ENCODE measurements at regions not wholly inside any gene's neighbourhood (a gene's known extent, or its start where the extent isn't known, plus 50 kb on each side); places are given as distances from the start of the nearest gene placed in this dataset.

DNA sequence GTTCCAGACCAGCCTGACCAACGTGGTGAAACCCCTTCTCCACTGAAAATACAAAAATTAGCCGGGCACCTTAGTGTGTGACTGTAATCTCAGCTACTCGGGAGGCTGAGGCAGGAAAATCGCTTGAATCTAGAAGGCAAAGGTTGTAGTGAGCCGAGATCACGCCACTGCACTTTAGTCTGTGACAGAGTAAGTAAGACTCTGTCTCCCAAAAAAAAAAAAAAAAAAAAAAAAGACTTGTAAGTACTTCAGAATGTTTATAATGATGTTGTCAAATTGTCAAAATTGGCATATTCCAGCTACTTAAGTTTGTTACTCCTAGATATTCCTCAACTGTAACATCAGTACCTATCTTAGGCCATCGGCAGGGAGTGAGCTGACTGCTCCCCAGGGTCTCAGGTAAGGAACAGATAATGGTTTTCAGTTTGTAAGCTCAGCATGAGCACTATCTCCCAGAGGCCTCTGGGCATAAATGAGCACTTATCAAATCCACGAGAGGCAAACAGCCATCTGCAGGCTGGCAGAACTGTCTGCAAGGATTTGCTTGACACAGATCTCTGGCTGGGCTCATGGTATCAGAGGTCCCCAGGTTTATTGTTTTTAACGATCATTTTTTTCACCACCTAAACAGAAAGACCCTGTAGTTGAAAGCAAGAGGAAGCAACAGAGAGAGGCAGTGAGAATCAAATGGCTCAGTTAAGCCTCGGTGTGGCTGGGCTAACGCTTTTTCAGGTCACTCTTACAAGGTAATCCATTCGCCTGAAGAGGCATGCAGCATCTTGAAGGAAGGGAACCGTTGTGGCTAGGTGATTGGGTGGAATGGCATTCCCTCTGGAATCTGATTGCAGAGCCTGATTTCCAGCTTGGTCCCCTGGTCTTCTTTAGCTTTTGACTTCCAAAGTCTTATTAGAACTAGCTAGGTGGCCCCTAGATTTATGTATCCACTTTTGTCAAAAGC, 115.9 kb downstream of the LY86 start:
- Mint-ChIP-seq H3K27me3 (ENCODE audit: low read depth) (peaks cover 35% of the 10 kb centered on the region), H3K36me3 (ENCODE audit: low read depth) (no peaks in the 10 kb centered on the region)
- DNase-seq (ENCODE audit: low spot score), result no peak

GRCh38 chr6:6705061-6705425, 116.5 kb downstream of the LY86 start:
- Mint-ChIP-seq H3K36me3 (ENCODE audit: low read depth) (no peaks in the 10 kb centered on the region), H3K27ac (no peak overlapping the region), H3K4me1 (ENCODE audit: low read depth) (peaks cover 4% of the 10 kb centered on the region), H3K4me3 (no peak overlapping the region), H3K27me3 (ENCODE audit: low read depth) (peaks cover 40% of the 10 kb centered on the region), H3K9me3 (no peaks in the 10 kb centered on the region)
- no peak for DNase-seq (ENCODE audit: low spot score)

More for the DNA sequence above, 115.9 kb downstream of the LY86 start:
- no peaks in the 10 kb centered on the region for H3K9me3 Mint-ChIP-seq
- H3K27ac Mint-ChIP-seq, result no peak overlapping the region
- H3K4me1 Mint-ChIP-seq (ENCODE audit: low read depth), result peaks cover 4% of the 10 kb centered on the region
- H3K4me3 Mint-ChIP-seq, result no peak overlapping the region

- H3K9me3 Mint-ChIP-seq, result no peaks in the 10 kb centered on the region
- no peak overlapping the region for H3K27ac Mint-ChIP-seq
- no peak for DNase-seq (ENCODE audit: low spot score)
- H3K4me3 Mint-ChIP-seq, result no peak overlapping the region
- no peaks in the 10 kb centered on the region for H3K36me3 Mint-ChIP-seq (ENCODE audit: low read depth)
- peaks cover 4% of the 10 kb centered on the region for H3K4me1 Mint-ChIP-seq (ENCODE audit: low read depth)
- H3K27me3 Mint-ChIP-seq (ENCODE audit: low read depth), result peaks cover 38% of the 10 kb centered on the region
These were observed 117.6 kb downstream of the LY86 start for GRCh38 chr6:6705915-6706675.

GRCh38 chr6:6707143-6707542, 118.6 kb downstream of the LY86 start:
- H3K4me3 Mint-ChIP-seq, result no peak overlapping the region
- peaks cover 8% of the 10 kb centered on the region for H3K4me1 Mint-ChIP-seq (ENCODE audit: low read depth)
- DNase-seq (ENCODE audit: low spot score), result no peak
- H3K9me3 Mint-ChIP-seq, result no peaks in the 10 kb centered on the region
- H3K36me3 Mint-ChIP-seq (ENCODE audit: low read depth), result no peaks in the 10 kb centered on the region
- H3K27ac Mint-ChIP-seq, result no peak overlapping the region
- peaks cover 37% of the 10 kb centered on the region for H3K27me3 Mint-ChIP-seq (ENCODE audit: low read depth)

GRCh38 chr6:6709106-6709505, 120.6 kb downstream of the LY86 start:
- H3K4me1 Mint-ChIP-seq (ENCODE audit: low read depth), result peaks cover 19% of the 10 kb centered on the region
- no peak overlapping the region for H3K4me3 Mint-ChIP-seq
- H3K27ac Mint-ChIP-seq, result no peak overlapping the region
- no peaks in the 10 kb centered on the region for H3K36me3 Mint-ChIP-seq (ENCODE audit: low read depth)
- no peaks in the 10 kb centered on the region for H3K9me3 Mint-ChIP-seq
- no peak for DNase-seq (ENCODE audit: low spot score)
- peaks cover 41% of the 10 kb centered on the region for H3K27me3 Mint-ChIP-seq (ENCODE audit: low read depth)

DNA sequence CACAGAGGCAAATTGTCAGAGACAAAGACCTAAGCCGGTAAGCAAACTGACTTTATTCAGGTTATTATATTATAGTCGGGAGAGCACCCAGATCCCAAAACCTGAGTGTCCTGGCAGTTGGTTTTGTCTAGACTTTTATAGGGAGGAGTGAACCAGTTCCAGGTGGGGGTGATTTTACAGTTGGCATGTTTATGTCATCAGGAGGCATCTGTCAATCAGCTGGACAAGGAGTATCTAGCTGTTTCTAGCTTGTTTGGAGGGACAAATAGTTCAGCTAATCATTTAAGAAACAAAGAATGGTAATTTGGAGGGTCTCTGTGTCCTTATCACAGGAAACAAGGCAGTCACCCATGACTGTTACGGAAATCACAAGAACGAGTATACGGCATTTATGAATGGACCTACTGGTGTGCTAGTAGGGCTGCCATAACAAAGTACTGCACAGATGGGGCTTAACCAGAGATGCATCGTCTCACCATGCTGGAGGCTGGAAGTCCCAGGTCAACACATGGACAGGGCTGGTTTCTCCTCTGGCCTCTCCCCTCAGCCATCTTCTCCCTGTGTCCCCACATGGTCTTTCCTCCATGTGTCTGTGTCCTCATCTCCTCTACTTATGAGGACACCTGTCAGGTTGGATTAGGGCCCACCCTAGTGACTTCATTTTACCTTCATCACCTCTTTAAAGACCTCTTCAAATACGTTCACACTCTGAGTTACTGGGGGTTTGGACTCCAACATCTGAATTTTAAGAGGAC, 122.7 kb downstream of the LY86 start:
- H3K27ac Mint-ChIP-seq, result no peak overlapping the region
- H3K4me3 Mint-ChIP-seq, result peak overlapping the region; percentile 64
- no peak for DNase-seq (ENCODE audit: low spot score)
- no peaks in the 10 kb centered on the region for H3K9me3 Mint-ChIP-seq
- peaks cover 37% of the 10 kb centered on the region for H3K27me3 Mint-ChIP-seq (ENCODE audit: low read depth)
- H3K36me3 Mint-ChIP-seq (ENCODE audit: low read depth), result no peaks in the 10 kb centered on the region
- peaks cover 19% of the 10 kb centered on the region for H3K4me1 Mint-ChIP-seq (ENCODE audit: low read depth)

DNA sequence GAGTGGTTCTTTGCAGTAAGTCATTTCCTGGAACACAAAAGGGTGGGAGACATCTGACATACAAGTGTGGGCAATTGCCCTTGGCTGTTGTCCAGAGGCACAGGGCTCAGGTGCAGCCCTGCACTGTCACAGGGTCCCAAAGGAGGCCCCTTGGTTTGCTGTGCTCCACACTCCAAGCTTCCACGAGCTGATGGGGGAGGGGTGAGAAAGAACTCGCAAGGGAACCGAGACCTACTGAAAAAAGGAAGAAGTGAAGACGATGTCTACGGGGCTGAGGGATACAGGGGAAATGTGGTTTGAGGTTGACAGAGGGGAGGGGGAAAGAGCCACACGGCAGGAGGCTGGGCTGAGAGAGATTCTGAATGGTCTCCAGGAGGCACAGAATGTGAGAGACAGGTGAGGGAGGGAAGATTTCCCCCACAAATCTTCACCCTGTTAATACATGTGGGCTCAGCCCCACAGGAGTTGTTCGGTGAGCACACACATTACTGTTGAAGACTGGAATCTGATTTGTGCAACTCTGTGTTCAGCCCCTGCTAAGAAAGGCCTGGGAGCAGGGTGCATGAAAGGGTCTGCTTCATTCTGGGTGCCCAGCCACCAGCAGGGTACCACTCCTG, 123.4 kb downstream of the LY86 start:
- Mint-ChIP-seq H3K27me3 (ENCODE audit: low read depth) (peaks cover 35% of the 10 kb centered on the region), H3K9me3 (no peaks in the 10 kb centered on the region), H3K27ac (peak overlapping the region; percentile 4), H3K4me1 (ENCODE audit: low read depth) (peaks cover 21% of the 10 kb centered on the region), H3K4me3 (peak overlapping the region; percentile 64), H3K36me3 (ENCODE audit: low read depth) (no peaks in the 10 kb centered on the region)
- DNase-seq (ENCODE audit: low spot score), result no peak

- H3K27ac Mint-ChIP-seq, result no peak overlapping the region
These were observed 124.2 kb downstream of the LY86 start for GRCh38 chr6:6712449-6713403.

DNA sequence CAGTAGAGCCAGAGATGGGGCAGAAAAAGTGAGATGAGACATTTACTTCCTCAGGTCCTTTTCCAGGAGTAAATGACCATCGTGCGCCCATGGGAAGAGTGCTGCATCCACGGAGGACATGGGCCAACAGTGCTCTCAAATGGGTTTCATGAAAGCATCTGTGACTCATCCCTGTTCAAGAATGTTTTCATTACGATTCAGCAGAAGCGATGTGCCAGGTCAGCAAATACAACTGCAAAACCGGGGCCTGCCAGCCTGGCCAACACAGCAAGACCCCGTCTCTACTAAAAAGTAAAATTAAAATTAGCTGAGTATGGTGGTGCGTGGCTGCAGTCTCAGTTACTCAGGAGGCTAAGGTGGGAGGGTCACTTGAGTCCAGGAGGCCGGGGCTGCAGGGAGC, 125.1 kb downstream of the LY86 start:
- DNase-seq (ENCODE audit: low spot score), result no peak
- H3K27ac Mint-ChIP-seq, result no peak overlapping the region
- peaks cover 29% of the 10 kb centered on the region for H3K27me3 Mint-ChIP-seq (ENCODE audit: low read depth)
- peaks cover 28% of the 10 kb centered on the region for H3K4me1 Mint-ChIP-seq (ENCODE audit: low read depth)
- no peaks in the 10 kb centered on the region for H3K36me3 Mint-ChIP-seq (ENCODE audit: low read depth)
- no peak overlapping the region for H3K4me3 Mint-ChIP-seq
- H3K9me3 Mint-ChIP-seq, result no peaks in the 10 kb centered on the region

More at GRCh38 chr6:6712449-6713403, 124.2 kb downstream of the LY86 start:
- H3K27me3 Mint-ChIP-seq (ENCODE audit: low read depth), result peaks cover 29% of the 10 kb centered on the region
- DNase-seq (ENCODE audit: low spot score), result no peak
- peak overlapping the region; percentile 5 for H3K4me3 Mint-ChIP-seq
- no peaks in the 10 kb centered on the region for H3K9me3 Mint-ChIP-seq
- no peaks in the 10 kb centered on the region for H3K36me3 Mint-ChIP-seq (ENCODE audit: low read depth)
- peaks cover 23% of the 10 kb centered on the region for H3K4me1 Mint-ChIP-seq (ENCODE audit: low read depth)

DNA sequence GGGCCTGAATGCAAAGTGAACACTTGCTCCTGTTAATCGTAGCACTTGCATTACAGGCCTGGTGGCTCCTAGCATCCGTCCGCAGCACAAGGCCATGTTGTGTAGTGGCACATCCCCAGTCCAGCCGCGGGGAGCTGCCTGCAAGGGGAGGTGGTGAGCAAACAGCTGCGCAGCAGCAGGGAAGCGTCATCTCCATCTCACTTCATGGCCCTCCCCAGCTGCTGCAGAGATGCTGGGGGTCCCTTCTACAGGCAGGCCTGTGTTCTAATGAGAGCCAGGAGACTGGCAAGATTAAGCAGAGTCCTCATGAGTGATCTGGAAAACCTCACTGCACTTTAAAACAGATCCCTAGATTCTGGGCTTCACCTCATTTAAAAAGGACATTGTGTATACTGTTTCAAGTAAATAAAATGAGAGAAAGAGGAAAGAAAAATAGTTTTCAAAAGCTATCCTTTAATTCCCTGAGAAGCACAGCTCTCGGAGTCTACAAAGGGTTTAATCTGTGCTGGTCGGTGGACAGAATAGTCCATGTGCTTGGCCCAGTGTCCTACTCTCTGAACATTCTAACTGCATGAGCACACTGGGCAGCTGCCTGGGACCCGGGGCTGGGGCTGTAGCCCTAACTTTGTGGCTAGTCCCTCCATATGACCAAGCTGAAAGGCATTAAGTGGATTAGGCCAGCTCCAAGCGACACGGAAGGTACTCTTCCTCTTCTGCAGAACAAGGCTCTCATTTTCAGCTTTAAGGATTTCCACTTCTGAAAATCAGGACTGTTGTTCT, 125.8 kb downstream of the LY86 start:
- H3K4me1 Mint-ChIP-seq (ENCODE audit: low read depth), result peaks cover 28% of the 10 kb centered on the region
- no peak for DNase-seq (ENCODE audit: low spot score)
- no peak overlapping the region for H3K4me3 Mint-ChIP-seq
- no peaks in the 10 kb centered on the region for H3K9me3 Mint-ChIP-seq
- H3K27ac Mint-ChIP-seq, result no peak overlapping the region
- H3K27me3 Mint-ChIP-seq (ENCODE audit: low read depth), result peaks cover 29% of the 10 kb centered on the region
- no peaks in the 10 kb centered on the region for H3K36me3 Mint-ChIP-seq (ENCODE audit: low read depth)

- no peak for DNase-seq (ENCODE audit: low spot score)
- Mint-ChIP-seq H3K4me3 (no peak overlapping the region), H3K9me3 (no peaks in the 10 kb centered on the region), H3K27me3 (ENCODE audit: low read depth) (peaks cover 22% of the 10 kb centered on the region), H3K4me1 (ENCODE audit: low read depth) (peaks cover 28% of the 10 kb centered on the region), H3K36me3 (ENCODE audit: low read depth) (no peaks in the 10 kb centered on the region), H3K27ac (no peak overlapping the region)
These were observed 126.4 kb downstream of the LY86 start for GRCh38 chr6:6714953-6715352.

DNA sequence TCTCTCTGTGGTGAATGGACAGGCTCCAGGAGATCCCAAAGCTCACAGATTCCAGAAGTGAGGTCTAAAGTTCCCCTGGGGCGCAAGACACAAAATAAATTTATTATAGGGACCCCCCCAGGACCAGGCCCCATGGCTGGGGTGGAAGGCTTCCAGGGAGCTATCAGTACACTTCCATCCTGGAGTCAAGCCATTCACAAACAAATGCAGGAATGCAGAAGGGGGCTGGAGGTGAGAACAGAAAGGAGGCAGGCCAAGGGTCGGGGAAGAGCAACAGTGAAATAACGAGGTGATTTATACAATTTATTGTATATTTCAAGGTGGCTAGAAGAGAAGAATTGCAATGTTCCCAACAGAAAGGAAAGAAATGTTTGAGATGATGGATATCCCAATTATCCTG, 126.9 kb downstream of the LY86 start:
- no peaks in the 10 kb centered on the region for H3K36me3 Mint-ChIP-seq (ENCODE audit: low read depth)
- H3K27ac Mint-ChIP-seq, result no peak overlapping the region
- no peak for DNase-seq (ENCODE audit: low spot score)
- H3K4me3 Mint-ChIP-seq, result no peak overlapping the region
- peaks cover 28% of the 10 kb centered on the region for H3K4me1 Mint-ChIP-seq (ENCODE audit: low read depth)
- H3K9me3 Mint-ChIP-seq, result no peaks in the 10 kb centered on the region
- peaks cover 22% of the 10 kb centered on the region for H3K27me3 Mint-ChIP-seq (ENCODE audit: low read depth)
